GM12872 (cell line): ENCODE measurements at regions not wholly inside any gene's neighbourhood (a gene's known extent, or its start where the extent isn't known, plus 50 kb on each side); places are given as distances from the start of the nearest gene placed in this dataset.

Experiments
- CTCF ChIP-seq: IDR thresholded peaks from 3 replicates; pipeline ENCODE4 v1.5.1; 2011; ENCODE audit warnings: low read depth, mild to moderate bottlenecking, low read length, moderate library complexity; ENCODE audit not compliant: insufficient read depth

GRCh38 chr12:90479237-90479636 is 475.7 kb downstream of the CCER1 start:
- TF ChIP-seq CTCF = no peak

- TF ChIP-seq CTCF = no peak
These were observed 481.1 kb downstream of the CCER1 start for GRCh38 chr12:90473831-90474230.

GRCh38 chr12:90460681-90461080 is 494.3 kb downstream of the CCER1 start:
- TF ChIP-seq CTCF = no peak

GRCh38 chr12:90456248-90456647 is 498.7 kb downstream of the CCER1 start:
- no peak for TF ChIP-seq CTCF

- TF ChIP-seq CTCF = no peak
These were observed 499.2 kb downstream of the CCER1 start for GRCh38 chr12:90455756-90456155.

- no peak for TF ChIP-seq CTCF
These were observed 505.4 kb downstream of the CCER1 start for GRCh38 chr12:90449611-90450010.

GRCh38 chr12:90441431-90441830 is 513.5 kb downstream of the CCER1 start:
- no peak for TF ChIP-seq CTCF

GRCh38 chr12:90428881-90429280 is 526.1 kb downstream of the CCER1 start:
- no peak for TF ChIP-seq CTCF
